IPS-NIHi7 (cell line): ENCODE measurements at regions not wholly inside any gene's neighbourhood (a gene's known extent, or its start where the extent isn't known, plus 50 kb on each side); places are given as distances from the start of the nearest gene placed in this dataset.
"Not testable (repeated sequence)": the region's sequence is repeated elsewhere in the genome, so short reads cannot be mapped to it uniquely, and the experiment has no call there.

Experiments used
- DNase-seq: peaks from one replicate; pipeline ENCODE4 v3.0.0; 2012; ENCODE audit warnings: mixed read lengths; ENCODE audit errors: extremely low spot score

DNA sequence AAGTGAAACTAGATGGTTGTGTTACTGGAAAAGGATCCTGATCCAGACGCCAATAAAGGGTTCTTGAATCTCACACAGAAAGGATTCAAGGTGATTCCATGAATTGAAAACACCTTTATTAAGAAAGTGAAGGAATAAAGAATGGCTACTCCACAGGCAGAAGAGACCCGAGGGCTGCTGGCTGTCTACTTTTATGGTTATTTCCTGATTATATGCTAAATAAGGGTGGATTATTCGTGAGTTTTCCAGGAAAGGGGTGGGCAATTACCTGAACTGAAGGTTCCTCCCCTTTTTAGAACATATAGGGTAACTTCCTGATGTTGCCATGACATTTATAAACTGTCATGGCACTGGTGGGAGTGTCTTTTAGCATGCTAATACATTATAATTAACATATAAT, 50.9 kb upstream of the WARS2 start:
- no peak for DNase-seq

- no peak for DNase-seq
Measured at GRCh38 chr1:119204197-119204960, 63.9 kb upstream of the WARS2 start.

GRCh38 chr1:119204961-119205357, 64.5 kb upstream of the WARS2 start:
- DNase-seq: no peak

DNA sequence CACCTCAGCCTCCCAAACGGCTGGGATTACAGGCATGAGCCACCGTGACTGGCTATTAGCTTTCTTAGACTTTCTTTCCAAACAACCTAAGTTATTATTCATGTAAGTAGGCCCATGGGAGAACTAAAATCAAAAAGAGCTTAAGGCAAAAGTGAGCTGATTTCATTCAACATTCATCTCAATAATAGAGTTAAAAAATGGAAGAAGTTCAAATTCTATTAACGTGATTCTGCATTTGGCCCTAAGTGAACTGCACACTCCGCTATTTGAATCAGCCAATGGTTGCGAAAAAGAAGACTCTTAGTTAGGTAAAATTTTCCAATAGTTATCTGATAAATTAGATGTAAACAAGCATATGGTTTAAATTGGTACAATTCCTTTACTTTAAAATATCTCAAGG, 68.6 kb upstream of the WARS2 start:
- DNase-seq: no peak

DNA sequence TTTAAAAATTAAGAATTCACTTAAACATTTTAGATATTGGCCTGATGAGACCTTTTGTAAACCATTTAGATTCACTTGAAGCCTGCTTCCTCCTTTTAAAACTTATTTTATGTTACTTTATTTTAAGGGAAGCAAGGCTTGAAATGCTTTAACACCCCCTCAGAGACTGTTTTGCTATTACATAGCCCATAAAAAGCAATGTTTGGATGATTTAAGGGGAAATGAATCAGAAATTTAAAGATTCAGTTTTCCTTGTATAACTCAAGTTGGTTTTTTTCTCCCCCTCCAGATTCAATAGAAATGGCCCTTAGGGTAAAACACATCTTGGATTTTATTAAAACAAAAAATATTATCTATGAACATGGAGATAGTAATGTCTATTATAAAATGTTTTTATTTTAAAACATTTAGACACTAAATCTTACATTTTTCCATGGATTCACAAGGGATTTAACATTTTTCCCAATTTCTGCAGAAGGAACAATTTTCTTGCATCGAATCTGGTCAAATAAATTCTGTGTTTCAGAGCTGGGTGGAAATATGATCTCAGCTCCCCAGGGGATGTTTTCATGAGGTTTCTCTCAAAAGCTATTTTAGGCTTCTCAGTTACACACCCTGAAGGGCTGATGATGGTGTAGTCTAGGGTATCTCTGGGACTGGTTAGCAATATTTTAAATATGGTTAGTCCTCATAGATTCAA, 69.3 kb upstream of the WARS2 start:
- DNase-seq: no peak

GRCh38 chr1:119210296-119210649, 69.8 kb upstream of the WARS2 start:
- DNase-seq: no peak

GRCh38 chr1:119213213-119213612, 72.8 kb upstream of the WARS2 start:
- not testable (repeated sequence) for DNase-seq

GRCh38 chr1:119214961-119215360, 74.5 kb upstream of the WARS2 start:
- DNase-seq: not testable (repeated sequence)

DNA sequence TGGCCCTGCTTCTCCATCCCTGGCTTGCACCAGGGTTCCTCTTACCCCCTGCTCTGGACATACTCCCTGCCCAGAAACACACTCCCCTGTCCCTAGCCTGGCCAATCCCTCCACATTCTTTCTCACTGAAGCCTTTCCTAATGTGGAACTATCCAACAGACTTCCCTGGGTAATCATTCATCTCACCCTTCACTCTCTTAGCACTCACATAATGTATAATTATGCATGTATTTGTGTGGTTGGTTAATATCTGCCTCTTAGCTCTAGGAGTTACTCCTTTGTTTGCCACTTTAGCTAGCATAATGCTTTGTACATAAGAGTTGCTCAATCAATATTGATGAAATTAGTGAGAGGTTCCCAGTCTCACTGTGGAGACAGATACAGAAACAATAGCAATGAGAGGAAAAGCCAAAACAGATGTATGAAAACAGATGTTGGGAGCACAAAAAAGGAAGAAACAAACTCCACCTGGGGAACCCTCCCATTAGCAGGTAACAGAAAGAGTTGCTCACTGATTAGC, 76.9 kb upstream of the WARS2 start:
- no peak for DNase-seq

DNA sequence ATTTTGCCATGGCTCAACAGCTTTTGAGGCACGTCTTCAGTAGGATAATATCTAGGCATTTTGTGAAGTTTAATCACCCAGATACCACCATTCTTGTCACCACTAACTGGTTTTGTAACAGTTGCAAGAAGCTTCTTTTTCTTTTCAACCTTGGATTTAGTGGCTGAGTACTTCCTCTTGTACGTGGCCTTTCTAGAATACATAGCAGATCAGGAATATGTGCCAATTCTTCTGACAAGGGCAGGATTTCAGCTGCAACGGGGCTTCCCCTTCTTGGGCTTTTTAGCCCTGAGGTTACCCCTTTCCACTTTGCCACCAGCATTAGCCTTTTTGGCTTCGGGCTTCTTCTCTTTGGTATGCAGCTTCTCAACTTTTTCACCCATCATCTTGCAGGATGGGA, 79.3 kb upstream of the WARS2 start:
- DNase-seq: no peak

- DNase-seq: no peak
Measured at GRCh38 chr1:119220991-119221390, 80.5 kb upstream of the WARS2 start.

GRCh38 chr1:119222271-119222670, 81.8 kb upstream of the WARS2 start:
- DNase-seq: no peak

DNA sequence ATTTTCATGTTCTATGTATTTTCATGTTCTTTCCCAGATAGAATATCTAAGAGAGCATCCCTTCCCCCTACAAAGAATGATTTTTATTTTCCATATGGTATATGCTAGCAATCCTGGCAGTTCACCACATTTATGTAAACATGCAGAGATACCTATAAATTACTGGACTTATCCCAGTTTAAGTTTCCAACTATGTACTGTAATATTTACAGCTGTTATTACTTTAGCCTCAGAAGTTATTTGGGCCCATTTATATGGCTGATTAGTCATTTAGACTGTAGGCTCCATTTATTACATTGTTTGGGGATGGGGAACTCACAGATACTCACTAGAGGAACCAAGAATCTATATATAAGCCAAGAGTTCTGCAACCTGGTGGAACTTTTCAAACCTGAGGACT, 84.8 kb upstream of the WARS2 start:
- DNase-seq: no peak

GRCh38 chr1:119225831-119226230, 85.4 kb upstream of the WARS2 start:
- DNase-seq: peak; percentile 53

GRCh38 chr1:119226321-119226720, 85.9 kb upstream of the WARS2 start:
- DNase-seq: no peak

DNA sequence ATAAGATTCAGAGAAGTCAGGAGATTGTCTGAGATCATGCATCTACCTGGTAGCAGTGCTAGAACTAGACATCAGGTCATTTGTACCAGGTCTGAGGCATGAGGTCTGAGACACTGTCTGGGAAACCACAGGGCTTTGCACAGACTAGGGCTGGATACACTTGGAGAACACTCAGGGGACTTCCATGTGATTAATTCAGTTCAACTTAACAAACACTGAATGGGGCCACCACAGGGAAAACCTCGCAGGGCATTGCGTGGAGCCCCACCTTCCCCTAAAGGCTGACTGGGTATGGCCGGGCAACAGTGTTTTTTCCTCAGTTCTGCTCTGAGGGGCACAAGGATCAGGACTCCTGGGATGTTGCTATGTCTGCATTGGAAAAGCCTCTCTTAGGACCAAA, 86.5 kb upstream of the WARS2 start:
- DNase-seq: no peak

GRCh38 chr1:119227456-119227855, 87.0 kb upstream of the WARS2 start:
- DNase-seq: no peak

- DNase-seq: no peak
Measured at GRCh38 chr1:119228335-119229080, 88.1 kb upstream of the WARS2 start.

DNA sequence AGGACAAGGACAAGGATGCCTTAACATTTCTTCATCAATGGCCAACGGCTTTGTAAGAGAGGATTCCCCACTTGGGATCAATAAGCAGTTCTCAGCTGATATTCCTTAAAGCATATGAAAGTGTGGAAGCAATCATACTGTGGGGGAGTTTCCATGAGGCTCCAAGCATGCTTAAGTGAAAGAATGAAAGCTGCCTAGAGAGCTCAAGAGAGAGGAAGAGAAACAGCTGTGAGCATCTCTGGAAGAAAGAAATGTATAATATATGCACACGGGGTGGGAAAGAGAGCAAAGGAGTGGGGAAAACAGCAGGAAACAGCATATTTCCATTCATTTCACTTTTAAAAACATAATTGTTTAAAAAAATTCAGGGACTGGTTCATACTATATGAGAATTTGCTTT, 94.7 kb upstream of the WARS2 start:
- DNase-seq: no peak

DNA sequence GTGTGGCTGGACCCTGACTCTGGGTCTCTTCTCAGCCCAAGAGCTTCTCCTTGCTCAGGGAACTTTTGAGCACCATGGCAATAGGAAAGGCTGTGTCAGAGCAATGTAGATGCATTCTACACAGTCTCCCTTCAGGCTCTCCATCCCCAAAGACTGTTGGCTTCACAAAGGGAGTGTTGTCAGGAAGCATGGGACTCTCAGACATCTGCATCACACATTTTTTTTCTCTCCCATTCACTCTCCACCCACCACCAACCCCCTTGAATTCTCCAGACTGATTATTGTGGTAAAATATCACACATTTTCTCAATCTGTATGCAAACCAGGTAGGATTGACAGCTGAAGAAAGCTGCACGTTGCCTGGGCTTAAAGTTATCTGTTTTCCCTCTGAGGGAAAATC, 105.4 kb upstream of the WARS2 start:
- no peak for DNase-seq

- DNase-seq: no peak
Measured at GRCh38 chr1:119249283-119249682, 108.8 kb upstream of the WARS2 start.

DNA sequence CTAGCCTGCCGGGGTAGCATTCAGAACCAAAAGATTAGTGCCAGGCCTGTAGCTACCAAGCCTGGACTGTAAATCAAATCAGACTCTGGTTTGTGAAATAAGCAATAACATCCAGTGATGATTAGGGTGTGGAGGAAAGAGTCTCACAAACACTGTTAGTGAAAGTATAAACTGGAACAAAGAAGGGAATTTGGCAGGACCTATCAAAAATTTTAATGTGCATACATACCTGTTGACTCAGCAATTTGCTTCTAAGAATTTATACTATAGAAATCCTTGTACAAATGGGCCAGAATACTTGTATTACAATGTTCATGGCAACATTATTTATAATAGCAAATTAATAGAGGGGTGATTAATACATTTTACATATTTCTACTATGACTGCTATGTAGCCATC, 109.8 kb upstream of the WARS2 start:
- DNase-seq: no peak

- no peak for DNase-seq
Measured at GRCh38 chr1:119251751-119252150, 111.3 kb upstream of the WARS2 start.
